ENCODE measurements at regions not wholly inside any gene's neighbourhood (a gene's known extent, or its start where the extent isn't known, plus 50 kb on each side); places are given as distances from the start of the nearest gene placed in this dataset.

DNA sequence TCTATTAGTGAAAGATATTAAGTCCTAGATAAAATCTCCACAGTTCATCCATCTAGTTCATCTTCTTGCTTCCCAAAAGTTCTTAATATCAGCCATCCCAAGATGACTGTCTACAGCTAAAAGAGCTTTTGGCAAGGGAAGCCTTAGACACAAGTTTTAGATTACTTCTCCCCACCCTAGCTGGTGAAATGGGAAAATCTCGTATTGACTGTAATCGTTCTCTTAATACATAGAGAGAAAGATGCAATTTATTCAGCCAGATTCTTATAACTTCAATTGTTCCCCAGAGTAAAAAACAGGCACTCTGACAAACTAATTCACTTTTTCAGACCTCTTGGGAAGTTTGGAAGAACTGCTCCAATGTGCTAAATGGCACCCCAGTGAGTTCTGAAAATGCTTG is 1439.6 kb upstream of the C9orf72 start:
- TF ChIP-seq, protein P1, sequence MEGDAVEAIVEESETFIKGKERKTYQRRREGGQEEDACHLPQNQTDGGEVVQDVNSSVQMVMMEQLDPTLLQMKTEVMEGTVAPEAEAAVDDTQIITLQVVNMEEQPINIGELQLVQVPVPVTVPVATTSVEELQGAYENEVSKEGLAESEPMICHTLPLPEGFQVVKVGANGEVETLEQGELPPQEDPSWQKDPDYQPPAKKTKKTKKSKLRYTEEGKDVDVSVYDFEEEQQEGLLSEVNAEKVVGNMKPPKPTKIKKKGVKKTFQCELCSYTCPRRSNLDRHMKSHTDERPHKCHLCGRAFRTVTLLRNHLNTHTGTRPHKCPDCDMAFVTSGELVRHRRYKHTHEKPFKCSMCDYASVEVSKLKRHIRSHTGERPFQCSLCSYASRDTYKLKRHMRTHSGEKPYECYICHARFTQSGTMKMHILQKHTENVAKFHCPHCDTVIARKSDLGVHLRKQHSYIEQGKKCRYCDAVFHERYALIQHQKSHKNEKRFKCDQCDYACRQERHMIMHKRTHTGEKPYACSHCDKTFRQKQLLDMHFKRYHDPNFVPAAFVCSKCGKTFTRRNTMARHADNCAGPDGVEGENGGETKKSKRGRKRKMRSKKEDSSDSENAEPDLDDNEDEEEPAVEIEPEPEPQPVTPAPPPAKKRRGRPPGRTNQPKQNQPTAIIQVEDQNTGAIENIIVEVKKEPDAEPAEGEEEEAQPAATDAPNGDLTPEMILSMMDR (IDR thresholded peaks at IDR 0.05): no peak
- TF ChIP-seq EP300 (IDR thresholded peaks at IDR 0.05): no peak

Data from ovary (tissue), 3 donors.